Breast epithelium (tissue), 4 donors: ENCODE measurements at regions not wholly inside any gene's neighbourhood (a gene's known extent, or its start where the extent isn't known, plus 50 kb on each side); places are given as distances from the start of the nearest gene placed in this dataset.

Source experiments
- DNase-seq, 2 donors: peaks; one replicate each; pipeline ENCODE4 v3.0.0-alpha.2; 2019; ENCODE audit warnings: low spot score in 2 of 2
- H3K27ac ChIP-seq, 2 donors: fragments of 200-600 bp; sonication (generic) in 1 of 2; one replicate each; pipeline ENCODE4 v1.5.1; 2016 to 2019; ENCODE audit warnings: mild to moderate bottlenecking in 1 of 2
- H3K27me3 ChIP-seq, 2 donors: fragments of 200-600 bp; sonication (generic) in 1 of 2; one replicate each; pipeline versions ENCODE4 v1.5.1 to v1.6.0; 2017 to 2019; ENCODE audit warnings: control low read depth in 1 of 2, mild to moderate bottlenecking in 1 of 2
- H3K36me3 ChIP-seq: fragments of 200-600 bp; one replicate; pipeline ENCODE4 v1.5.1; 2019
- H3K4me1 ChIP-seq, 2 donors: fragments of 200-600 bp; sonication (generic); one replicate each; pipeline ENCODE4 v1.5.1; 2016 to 2019; ENCODE audit warnings: control low read depth in 1 of 2
- H3K4me3 ChIP-seq, 3 donors: fragments of 200-600 bp; sonication (generic); 1 replicate in 2 of 3; 2 replicates in 1 of 3; pipeline ENCODE4 v1.5.1; 2016 to 2019; ENCODE audit warnings: mild to moderate bottlenecking in 3 of 3, moderate library complexity in 2 of 3
- H3K9me3 ChIP-seq, 2 donors: fragments of 200-600 bp; sonication (generic) in 1 of 2; one replicate each; pipeline ENCODE4 v1.5.1; 2016 to 2019; ENCODE audit warnings: control low read depth in 1 of 2
- POLR2A ChIP-seq: fragments of 450-650 bp; IDR thresholded peaks from one replicate; pipeline ENCODE4 v1.6.1; 2016; ENCODE audit warnings: antibody characterized with exemption, mild to moderate bottlenecking, moderate library complexity
- POLR2AphosphoS5 ChIP-seq, 3 donors: sonication (generic); formaldehyde crosslinking; IDR thresholded peaks; one replicate each; pipeline ENCODE4 v1.6.1; 2017; ENCODE audit warnings: antibody characterized with exemption in 3 of 3
- intact Hi-C: fragments of 100-400 bp; cut with DNase I; formaldehyde crosslinking; loops from one replicate; pipeline ENCODE4 v1.15.1; 2023; ENCODE audit warnings: low total_unique reads
- TF ChIP-seq, protein P1 (sequence below), 3 donors: fragments of 450-650 bp; IDR thresholded peaks; one replicate each; pipeline ENCODE4 v1.5.1; 2016 to 2017; ENCODE audit warnings: antibody characterized with exemption in 3 of 3, mild to moderate bottlenecking in 3 of 3, moderate library complexity in 3 of 3

DNA sequence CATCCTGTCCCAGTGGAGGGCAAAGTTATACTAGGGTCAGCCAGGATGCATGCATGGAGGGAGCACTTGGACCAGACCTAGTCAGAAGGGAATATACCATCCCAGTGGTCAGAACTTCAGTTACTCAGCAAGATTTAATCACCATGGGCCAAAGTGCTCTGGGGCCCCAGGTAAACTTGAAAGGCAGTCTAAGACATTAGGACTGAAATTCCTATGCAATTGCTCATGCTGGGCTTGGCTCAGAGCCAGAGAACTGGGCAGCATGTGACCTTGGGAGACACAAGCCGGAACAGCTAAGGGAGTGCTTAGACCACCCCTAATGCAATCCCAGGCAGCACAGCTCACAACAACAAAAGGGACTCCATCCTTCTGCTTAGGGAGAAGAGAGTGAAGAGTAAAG is 401.3 kb downstream of the KCNJ3 start:
- H3K27ac ChIP-seq, result no peak overlapping the region
- H3K27me3 ChIP-seq, result no peaks in the 10 kb centered on the region
- H3K9me3 ChIP-seq, result peaks cover 3 to 8% of the 10 kb centered on the region in 2 donors
- DNase-seq, result no peak
- no peaks in the 10 kb centered on the region for H3K36me3 ChIP-seq
- intact Hi-C loops, result no loop called here
- TF ChIP-seq, protein P1, sequence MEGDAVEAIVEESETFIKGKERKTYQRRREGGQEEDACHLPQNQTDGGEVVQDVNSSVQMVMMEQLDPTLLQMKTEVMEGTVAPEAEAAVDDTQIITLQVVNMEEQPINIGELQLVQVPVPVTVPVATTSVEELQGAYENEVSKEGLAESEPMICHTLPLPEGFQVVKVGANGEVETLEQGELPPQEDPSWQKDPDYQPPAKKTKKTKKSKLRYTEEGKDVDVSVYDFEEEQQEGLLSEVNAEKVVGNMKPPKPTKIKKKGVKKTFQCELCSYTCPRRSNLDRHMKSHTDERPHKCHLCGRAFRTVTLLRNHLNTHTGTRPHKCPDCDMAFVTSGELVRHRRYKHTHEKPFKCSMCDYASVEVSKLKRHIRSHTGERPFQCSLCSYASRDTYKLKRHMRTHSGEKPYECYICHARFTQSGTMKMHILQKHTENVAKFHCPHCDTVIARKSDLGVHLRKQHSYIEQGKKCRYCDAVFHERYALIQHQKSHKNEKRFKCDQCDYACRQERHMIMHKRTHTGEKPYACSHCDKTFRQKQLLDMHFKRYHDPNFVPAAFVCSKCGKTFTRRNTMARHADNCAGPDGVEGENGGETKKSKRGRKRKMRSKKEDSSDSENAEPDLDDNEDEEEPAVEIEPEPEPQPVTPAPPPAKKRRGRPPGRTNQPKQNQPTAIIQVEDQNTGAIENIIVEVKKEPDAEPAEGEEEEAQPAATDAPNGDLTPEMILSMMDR (IDR thresholded peaks at IDR 0.05), result no peak
- no peak for TF ChIP-seq POLR2AphosphoS5 (IDR thresholded peaks at IDR 0.05)
- no peak for TF ChIP-seq POLR2A
- no peak overlapping the region for H3K4me3 ChIP-seq
- no peaks in the 10 kb centered on the region for H3K4me1 ChIP-seq

DNA sequence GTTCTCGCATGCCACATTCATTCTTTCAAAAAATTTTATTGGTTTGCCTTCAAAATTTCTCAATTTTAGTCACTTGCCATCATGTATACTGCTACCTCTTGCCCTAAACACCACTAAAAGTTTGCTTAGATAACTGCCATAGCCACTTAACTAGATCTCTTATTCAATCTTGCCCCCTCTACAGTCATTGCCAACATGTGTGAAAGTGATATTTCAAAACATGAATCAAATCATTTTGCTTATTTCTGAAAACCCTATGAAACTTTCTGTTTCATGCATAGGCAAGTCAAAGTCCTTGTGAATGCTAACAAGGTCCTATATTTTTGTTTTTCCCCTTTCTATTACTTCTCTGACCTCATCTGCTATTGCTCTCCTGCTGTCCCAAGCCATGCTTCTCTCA is 397.1 kb downstream of the KCNJ3 start:
- H3K9me3 ChIP-seq, result no peaks in the 10 kb centered on the region

DNA sequence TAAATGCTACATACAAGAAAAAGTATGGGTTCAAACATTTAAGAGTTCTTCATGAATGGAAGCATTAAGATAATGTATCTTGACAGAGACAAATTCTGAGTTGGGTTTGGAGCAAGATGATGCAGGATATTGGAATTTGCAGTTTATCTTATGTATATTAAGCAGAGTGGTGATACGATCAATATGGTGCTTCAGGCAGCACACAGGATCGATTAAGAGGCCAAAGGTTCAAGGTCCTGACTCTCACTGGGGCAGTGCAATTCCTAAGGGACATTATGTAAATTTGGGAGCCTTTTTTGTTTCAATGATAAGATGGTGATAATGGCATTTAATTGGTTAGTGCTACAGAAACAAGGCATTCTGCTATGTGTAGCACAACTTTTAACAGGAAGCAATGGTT is 381.9 kb downstream of the KCNJ3 start:
- no peak for DNase-seq
- Histone ChIP-seq H3K4me1 (no peaks in the 10 kb centered on the region), H3K4me3 (no peak overlapping the region), H3K27me3 (no peaks in the 10 kb centered on the region), H3K27ac (no peak overlapping the region), H3K36me3 (no peaks in the 10 kb centered on the region), H3K9me3 (no peaks in the 10 kb centered on the region)
- TF ChIP-seq POLR2A, result no peak
- no peak for TF ChIP-seq POLR2AphosphoS5 (IDR thresholded peaks at IDR 0.05)
- TF ChIP-seq, protein P1 (IDR thresholded peaks at IDR 0.05), result no peak
- intact Hi-C loops, result no loop called here

More for the DNA sequence above, 397.1 kb downstream of the KCNJ3 start:
- Histone ChIP-seq H3K27ac (no peak overlapping the region), H3K36me3 (no peaks in the 10 kb centered on the region), H3K4me3 (no peak overlapping the region), H3K4me1 (no peaks in the 10 kb centered on the region), H3K27me3 (no peaks in the 10 kb centered on the region)
- intact Hi-C loops, result no loop called here
- DNase-seq, result no peak
- TF ChIP-seq POLR2A (no peak), POLR2AphosphoS5 (IDR thresholded peaks at IDR 0.05) (no peak)
- TF ChIP-seq, protein P1 (IDR thresholded peaks at IDR 0.05), result no peak

DNA sequence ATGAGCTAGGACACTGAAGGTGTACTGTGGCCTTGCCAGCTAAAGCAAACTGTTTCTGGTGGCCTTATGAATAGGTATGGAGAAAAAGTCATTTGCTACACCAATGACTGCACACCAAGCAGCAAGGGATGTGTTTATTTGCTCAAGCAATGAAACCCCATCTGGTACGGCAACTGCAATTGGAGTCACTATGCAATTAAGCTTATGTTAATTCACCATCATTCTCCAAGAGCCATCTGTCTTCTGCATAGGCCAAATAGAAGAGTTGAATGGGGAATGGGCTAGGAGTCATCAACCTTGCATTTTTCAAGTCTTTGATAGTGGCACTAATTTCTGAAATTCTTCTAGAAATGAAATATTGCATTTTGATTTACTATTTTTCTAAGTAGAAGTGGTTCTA is 372.0 kb downstream of the KCNJ3 start:
- intact Hi-C loops, result no loop called here

DNA sequence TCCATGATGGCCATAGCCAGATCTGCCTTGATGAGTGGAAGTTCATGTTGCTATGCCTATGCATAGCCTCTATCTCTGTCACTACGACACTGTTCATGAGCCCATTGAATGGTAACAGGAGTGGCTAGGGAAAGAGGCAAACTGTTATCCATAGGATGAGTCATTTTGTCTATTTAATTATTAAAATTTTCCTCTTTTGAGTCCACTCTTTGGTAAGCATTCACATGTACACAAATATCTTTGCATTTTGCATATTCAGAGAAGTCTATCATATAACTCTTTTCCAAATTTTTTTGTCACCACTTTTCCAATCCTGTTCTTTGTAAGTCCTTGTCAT is 364.4 kb downstream of the KCNJ3 start:
- intact Hi-C loops, result no loop called here
- Histone ChIP-seq H3K9me3 (peaks cover 0 to 7% of the 10 kb centered on the region in 2 donors), H3K36me3 (no peaks in the 10 kb centered on the region), H3K4me3 (no peak overlapping the region), H3K4me1 (no peaks in the 10 kb centered on the region), H3K27ac (no peak overlapping the region), H3K27me3 (no peaks in the 10 kb centered on the region)
- no peak for TF ChIP-seq POLR2A
- TF ChIP-seq, protein P1 (IDR thresholded peaks at IDR 0.05), result no peak
- no peak for TF ChIP-seq POLR2AphosphoS5 (IDR thresholded peaks at IDR 0.05)
- DNase-seq, result no peak

More for the DNA sequence above, 372.0 kb downstream of the KCNJ3 start:
- TF ChIP-seq POLR2A (no peak), POLR2AphosphoS5 (IDR thresholded peaks at IDR 0.05) (no peak)
- TF ChIP-seq, protein P1 (IDR thresholded peaks at IDR 0.05), result no peak
- no peak overlapping the region for H3K27ac ChIP-seq
- H3K27me3 ChIP-seq, result no peaks in the 10 kb centered on the region
- DNase-seq, result no peak
- H3K36me3 ChIP-seq, result no peaks in the 10 kb centered on the region
- no peaks in the 10 kb centered on the region for H3K9me3 ChIP-seq
- H3K4me3 ChIP-seq, result no peak overlapping the region
- H3K4me1 ChIP-seq, result no peaks in the 10 kb centered on the region
